HepG2 (cell line): ENCODE measurements at regions not wholly inside any gene's neighbourhood (a gene's known extent, or its start where the extent isn't known, plus 50 kb on each side); places are given as distances from the start of the nearest gene placed in this dataset.

ENCODE experiments used
- ATAC-seq: fragments of 200-7000 bp; cut with Tn5 transposase; 3 replicates; pipeline ENCODE4 v1.9.1; 2020; ENCODE audit warnings: mild to moderate bottlenecking, moderate library complexity
- BruUV-seq: library from RNA; stranded (reverse); fragments of 400-500 nt; replicated peaks from 2 replicates; lab custom pipeline; 2021; lab: Mats Ljungman, UMichigan
- CTCF ChIA-PET: fragments of 300-600 bp; formaldehyde crosslinking; extraction: SDS; loops from one replicate; lab custom pipeline; 2021; ENCODE audit warnings: low total read pairs, inconsistent platforms, low intra/inter-chr PET ratio; lab: Yijun Ruan, JAX
- POLR2A ChIA-PET: fragments of 350-600 bp; sonication (Branson Sonifier 250); formaldehyde crosslinking; loops from one replicate; lab custom pipeline; 2020; ENCODE audit warnings: antibody characterized with exemption, inconsistent platforms; lab: Yijun Ruan, JAX
- DNase-seq: peaks from one replicate; pipeline ENCODE4 v3.0.0-alpha.2; 2015; ENCODE audit warnings: low spot score
- FAIRE-seq: peaks from 3 replicates; lab custom pipeline; 2011; peaks lifted over from hg19 to GRCh38; lab: Jason Lieb, UNC
- H2AFZ ChIP-seq: one replicate; pipeline ENCODE4 v1.6.1; 2011; ENCODE audit warnings: low read length, inconsistent platforms
- H3K27ac ChIP-seq: fragments of 300-600 bp; 3 replicates; pipeline ENCODE4 v1.8.0; 2011; ENCODE audit warnings: mixed run types, mild to moderate bottlenecking, mixed read lengths, low read length, inconsistent platforms; ENCODE audit not compliant: insufficient read depth; ENCODE audit errors: extremely low read length
- H3K27me3 ChIP-seq, 2 experiments: fragments of 200-600 bp in 1 of 2; 2 replicates in 1 of 2; 3 replicates in 1 of 2; pipeline versions ENCODE4 v1.6.0 to v1.8.0; 2011; ENCODE audit warnings: low read length in 2 of 2, mild to moderate bottlenecking in 2 of 2, moderate library complexity in 2 of 2, inconsistent platforms in 1 of 2; ENCODE audit not compliant: insufficient read depth in 2 of 2, control insufficient read depth in 1 of 2
- H3K36me3 ChIP-seq, 2 experiments: fragments of 200-600 bp in 1 of 2; replicated peaks in 1 of 2; 2 replicates in 1 of 2; 3 replicates in 1 of 2; pipeline versions ENCODE4 v1.5.1 to v1.8.0; 2011; ENCODE audit warnings: low read length in 2 of 2, inconsistent platforms in 1 of 2; ENCODE audit not compliant: insufficient read depth in 2 of 2, control insufficient read depth in 1 of 2
- H3K4me1 ChIP-seq: 2 replicates; pipeline ENCODE4 v1.5.1; 2012; ENCODE audit warnings: low read length, inconsistent platforms; ENCODE audit not compliant: insufficient read depth
- H3K4me2 ChIP-seq: 2 replicates; pipeline ENCODE4 v1.6.0; 2011; ENCODE audit warnings: low read depth, low read length, inconsistent platforms
- H3K4me3 ChIP-seq, 3 experiments: fragments of 200-600 bp in 1 of 3; sonication (generic), shearing (Covaris generic) in 1 of 3; replicated peaks in 1 of 3; 2 replicates each; pipeline ENCODE4 v1.5.1; 2011 to 2016; ENCODE audit warnings: low read length in 3 of 3, inconsistent platforms in 2 of 3, low read depth in 2 of 3, mild to moderate bottlenecking in 2 of 3, control low read depth in 1 of 3, mixed read lengths in 1 of 3; ENCODE audit not compliant: insufficient read depth in 1 of 3
- H3K79me2 ChIP-seq: one replicate; pipeline ENCODE4 v1.6.1; 2011; ENCODE audit warnings: low read length, inconsistent platforms; ENCODE audit not compliant: insufficient read depth
- H3K9ac ChIP-seq: 2 replicates; pipeline ENCODE4 v1.6.0; 2011; ENCODE audit warnings: mild to moderate bottlenecking, low read depth, low read length, inconsistent platforms; ENCODE audit not compliant: insufficient read depth
- H3K9me3 ChIP-seq: 2 replicates; pipeline ENCODE4 v1.5.1; 2012; ENCODE audit warnings: mild to moderate bottlenecking, low read length
- H4K20me1 ChIP-seq: 2 replicates; pipeline ENCODE4 v1.6.0; 2011; ENCODE audit warnings: inconsistent platforms, mild to moderate bottlenecking, low read length, moderate library complexity; ENCODE audit not compliant: insufficient read depth
- MEIS1 ChIP-seq: sonication (generic); formaldehyde crosslinking; IDR thresholded peaks from 2 replicates; pipeline ENCODE4 v1.9.0; 2021; ENCODE audit warnings: mild to moderate bottlenecking, missing genetic modification reagents, moderate library complexity, borderline replicate concordance
- PAXIP1 ChIP-seq: sonication (generic); formaldehyde crosslinking; conservative IDR thresholded peaks from 2 replicates; pipeline ENCODE4 v1.4.0; 2020; ENCODE audit warnings: mild to moderate bottlenecking, missing genetic modification reagents, moderate library complexity
- TRAFD1 ChIP-seq: sonication (generic); formaldehyde crosslinking; IDR thresholded peaks from 2 replicates; pipeline ENCODE4 v1.5.1; 2020; ENCODE audit warnings: missing genetic modification reagents, mild to moderate bottlenecking, borderline replicate concordance
- XRCC5 ChIP-seq: fragments of 200-400 bp; formaldehyde crosslinking; optimal IDR thresholded peaks from 2 replicates; pipeline ENCODE3; 2017; ENCODE audit warnings: mild to moderate bottlenecking, low read length
- ZNF205 ChIP-seq: IDR thresholded peaks from 2 replicates; pipeline ENCODE4 v1.6.1; 2018; ENCODE audit warnings: missing biosample characterization, missing genetic modification reagents
- ZNF230 ChIP-seq: sonication (generic); formaldehyde crosslinking; IDR thresholded peaks from 2 replicates; pipeline ENCODE4 v1.4.0; 2020; ENCODE audit warnings: mild to moderate bottlenecking, missing genetic modification reagents
- ZNF335 ChIP-seq: sonication (generic); formaldehyde crosslinking; IDR thresholded peaks from 2 replicates; pipeline ENCODE4 v1.4.0; 2020; ENCODE audit warnings: missing genetic modification reagents
- ZNF441 ChIP-seq: sonication (generic); formaldehyde crosslinking; IDR thresholded peaks from 2 replicates; pipeline ENCODE4 v1.7.0; 2021; ENCODE audit warnings: missing genetic modification reagents, borderline replicate concordance
- ZNF563 ChIP-seq: sonication (generic); formaldehyde crosslinking; IDR thresholded peaks from 2 replicates; pipeline ENCODE4 v1.8.0; 2022; ENCODE audit warnings: mild to moderate bottlenecking, moderate library complexity, missing genetic modification reagents
- ZNF607 ChIP-seq: sonication (generic); formaldehyde crosslinking; IDR thresholded peaks from 2 replicates; pipeline ENCODE4 v1.5.1; 2020; ENCODE audit warnings: missing genetic modification reagents, mild to moderate bottlenecking, borderline replicate concordance
- ZNF678 ChIP-seq: sonication (generic); formaldehyde crosslinking; IDR thresholded peaks from 2 replicates; pipeline ENCODE4 v1.4.0; 2020; ENCODE audit warnings: mild to moderate bottlenecking, missing genetic modification reagents
- WGBS: methylation state at CpG from one replicate; pipeline ENCODE4 v1.1.6; 2017; ENCODE audit warnings: low lambda C conversion rate; 5-methylcytosine and 5-hydroxymethylcytosine counted together
- in situ Hi-C: cut with HindIII; loops from 2 replicates; pipeline ENCODE4 v1.10.0; 2017; ENCODE audit warnings: low pct_unique_long_range_greater_than_20kb; ENCODE audit not compliant: extremely low pct_ligation_motif_present
- intact Hi-C: fragments of 100-400 bp; cut with micrococcal nuclease; formaldehyde crosslinking; loops from one replicate; pipeline ENCODE4 v1.10.0; 2022; ENCODE audit not compliant: unreplicated experiment
- TF ChIP-seq, protein P1 (sequence below): IDR thresholded peaks from 2 replicates; pipeline ENCODE4 v1.6.1; 2012; ENCODE audit warnings: inconsistent platforms
- TF ChIP-seq, protein P2 (sequence below): IDR thresholded peaks from 2 replicates; pipeline ENCODE4 v1.6.1; 2016; ENCODE audit warnings: missing compliant biosample characterization, missing genetic modification reagents, borderline replicate concordance

DNA sequence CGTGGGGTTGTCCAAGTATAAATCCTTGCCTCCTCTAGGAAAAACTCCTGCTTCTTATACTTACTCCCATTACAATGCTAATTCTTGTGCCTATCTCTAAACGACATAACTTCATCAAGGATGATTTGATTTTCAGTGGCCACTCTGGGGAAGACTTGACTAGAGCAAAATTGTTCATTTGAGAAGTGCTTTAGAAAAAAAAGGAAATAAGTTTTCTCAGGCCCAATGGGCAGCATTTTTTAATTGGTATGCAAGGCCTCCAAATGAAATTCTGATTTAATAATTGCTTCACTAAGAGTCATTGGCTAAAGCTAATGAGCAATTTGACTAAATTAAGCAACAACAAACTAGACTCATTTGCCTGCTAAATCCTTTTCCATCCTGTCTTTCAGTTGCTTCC, 496.1 kb downstream of the TSN start:
- ChIA-PET POLR2A (no interaction called here), CTCF (no interaction called here)
- H3K9ac ChIP-seq, result no peak overlapping the region
- H3K4me1 ChIP-seq, result no peaks in the 10 kb centered on the region
- no peaks in the 10 kb centered on the region for H3K9me3 ChIP-seq
- no peaks in the 10 kb centered on the region; a peak in 1 of 5 replicates for H3K27me3 ChIP-seq
- in situ Hi-C loops, result no loop called here
- no peak overlapping the region for H3K4me2 ChIP-seq
- WGBS, result 5% methylated on average over 2 of the region's 2 CpGs
- no peaks in the 10 kb centered on the region for H4K20me1 ChIP-seq
- FAIRE-seq (no peak), ATAC-seq (no peak), DNase-seq (no peak)
- H3K36me3 ChIP-seq, result no peaks in the 10 kb centered on the region
- H2AFZ ChIP-seq, result no peak overlapping the region
- no TSS peak for BruUV-seq
- no peaks in the 10 kb centered on the region for H3K79me2 ChIP-seq
- TF ChIP-seq, protein P1, sequence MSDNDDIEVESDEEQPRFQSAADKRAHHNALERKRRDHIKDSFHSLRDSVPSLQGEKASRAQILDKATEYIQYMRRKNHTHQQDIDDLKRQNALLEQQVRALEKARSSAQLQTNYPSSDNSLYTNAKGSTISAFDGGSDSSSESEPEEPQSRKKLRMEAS, result no peak
- no peak for TF ChIP-seq MEIS1 (CRISPR knock-in tag)
- H3K4me3 ChIP-seq, result no peak overlapping the region
- intact Hi-C loops, result no loop called here
- H3K27ac ChIP-seq, result no peak overlapping the region

DNA sequence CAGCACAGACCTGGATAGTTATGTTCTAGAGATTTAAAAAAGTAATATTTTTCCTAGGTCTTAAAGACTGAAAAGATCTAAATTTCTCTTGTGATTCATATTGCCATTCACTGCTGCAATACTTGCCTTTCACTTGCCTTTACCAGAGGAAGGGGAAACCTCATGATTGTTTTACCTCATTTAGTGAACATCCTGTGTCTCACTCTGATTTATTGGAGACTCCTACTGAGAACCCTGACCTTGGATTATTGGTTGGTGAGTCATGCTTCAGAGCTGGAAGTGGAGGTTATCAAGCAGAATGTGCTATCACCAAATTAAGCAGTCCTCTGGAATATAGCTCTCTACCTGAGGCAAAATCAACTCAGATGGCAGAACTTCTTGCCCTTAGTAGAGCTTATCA, 500.5 kb downstream of the TSN start:
- no peak for ATAC-seq
- FAIRE-seq, result no peak
- TF ChIP-seq ZNF205 (no peak), ZNF607 (no peak), XRCC5 (no peak), ZNF335 (CRISPR knock-in tag) (no peak), ZNF441 (CRISPR knock-in tag) (no peak), TRAFD1 (CRISPR knock-in tag) (no peak), ZNF230 (CRISPR knock-in tag) (no peak), ZNF678 (CRISPR knock-in tag) (no peak), PAXIP1 (CRISPR knock-in tag) (no peak), ZNF563 (CRISPR knock-in tag) (no peak)
- TF ChIP-seq, protein P2, sequence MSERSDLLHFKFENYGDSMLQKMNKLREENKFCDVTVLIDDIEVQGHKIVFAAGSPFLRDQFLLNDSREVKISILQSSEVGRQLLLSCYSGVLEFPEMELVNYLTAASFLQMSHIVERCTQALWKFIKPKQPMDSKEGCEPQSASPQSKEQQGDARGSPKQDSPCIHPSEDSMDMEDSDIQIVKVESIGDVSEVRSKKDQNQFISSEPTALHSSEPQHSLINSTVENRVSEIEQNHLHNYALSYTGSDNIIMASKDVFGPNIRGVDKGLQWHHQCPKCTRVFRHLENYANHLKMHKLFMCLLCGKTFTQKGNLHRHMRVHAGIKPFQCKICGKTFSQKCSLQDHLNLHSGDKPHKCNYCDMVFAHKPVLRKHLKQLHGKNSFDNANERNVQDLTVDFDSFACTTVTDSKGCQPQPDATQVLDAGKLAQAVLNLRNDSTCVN, result no peak

More for the DNA sequence above, 500.5 kb downstream of the TSN start:
- Histone ChIP-seq H3K4me2 (no peak overlapping the region), H3K79me2 (no peaks in the 10 kb centered on the region), H3K4me3 (no peak overlapping the region), H3K4me1 (no peaks in the 10 kb centered on the region), H3K36me3 (no peaks in the 10 kb centered on the region), H3K9ac (no peak overlapping the region), H4K20me1 (no peaks in the 10 kb centered on the region), H3K9me3 (no peaks in the 10 kb centered on the region), H3K27ac (no peak overlapping the region), H3K27me3 (no peaks in the 10 kb centered on the region), H2AFZ (no peak overlapping the region)
- no TSS peak for BruUV-seq
- no peak for DNase-seq
- POLR2A ChIA-PET, result no interaction called here
- intact Hi-C loops (no loop called here), in situ Hi-C loops (no loop called here)
- CTCF ChIA-PET, result no interaction called here
